Liver (tissue), 8 donors: ENCODE measurements at regions not wholly inside any gene's neighbourhood (a gene's known extent, or its start where the extent isn't known, plus 50 kb on each side); places are given as distances from the start of the nearest gene placed in this dataset.

Source experiments
- DNase-seq: peaks from one replicate; pipeline ENCODE4 v3.0.0-alpha.2; 2017; ENCODE audit warnings: low spot score
- H3K27ac ChIP-seq, 2 donors: one replicate each; pipeline ENCODE4 v1.7.0; 2013; ENCODE audit warnings: inconsistent platforms in 2 of 2, low read length in 2 of 2, control low read depth in 1 of 2, low read depth in 1 of 2, mild to moderate bottlenecking in 1 of 2
- H3K27me3 ChIP-seq, 4 donors: one replicate each; pipeline versions ENCODE4 v1.6.1 to v1.7.0; 2013; ENCODE audit warnings: low read length in 3 of 4, inconsistent platforms in 1 of 4, mild to moderate bottlenecking in 1 of 4, moderate library complexity in 1 of 4; ENCODE audit not compliant: control insufficient read depth in 4 of 4, insufficient read depth in 4 of 4
- H3K36me3 ChIP-seq, 4 donors: one replicate each; pipeline versions ENCODE4 v1.6.1 to v1.7.0; 2013; ENCODE audit warnings: low read length in 3 of 4, mild to moderate bottlenecking in 3 of 4, low read depth in 1 of 4, moderate library complexity in 1 of 4; ENCODE audit not compliant: control insufficient read depth in 4 of 4, insufficient read depth in 3 of 4
- H3K4me1 ChIP-seq, 4 donors: one replicate each; pipeline versions ENCODE4 v1.6.1 to v1.7.0; 2013; ENCODE audit warnings: low read length in 3 of 4, mild to moderate bottlenecking in 3 of 4, moderate library complexity in 1 of 4; ENCODE audit not compliant: control insufficient read depth in 4 of 4, insufficient read depth in 4 of 4
- H3K4me3 ChIP-seq, 3 donors: one replicate each; pipeline versions ENCODE4 v1.6.1 to v1.7.0; 2013; ENCODE audit warnings: low read length in 3 of 3, control low read depth in 1 of 3, low read depth in 1 of 3, mild to moderate bottlenecking in 1 of 3
- H3K9ac ChIP-seq, 2 donors: one replicate each; pipeline ENCODE4 v1.7.0; 2013; ENCODE audit warnings: low read length in 2 of 2, mild to moderate bottlenecking in 2 of 2, moderate library complexity in 2 of 2, control low read depth in 1 of 2, low read depth in 1 of 2
- H3K9me3 ChIP-seq, 4 donors: one replicate each; pipeline versions ENCODE4 v1.6.1 to v1.7.0; 2013; ENCODE audit warnings: low read length in 3 of 4; ENCODE audit not compliant: control insufficient read depth in 4 of 4
- ATF3 ChIP-seq: IDR thresholded peaks from 2 replicates; pipeline ENCODE4 v1.6.1; 2016; ENCODE audit warnings: antibody characterized with exemption
- CTCF ChIP-seq: fragments of 150-350 bp; IDR thresholded peaks from 2 replicates; pipeline ENCODE4 v1.5.1; 2017; ENCODE audit warnings: improper control_type of control experiment, low read depth, low read length; ENCODE audit not compliant: missing input control
- EGR1 ChIP-seq, 2 donors: IDR thresholded peaks; 2 replicates each; pipeline ENCODE4 v1.6.1; 2016 to 2018; ENCODE audit warnings: antibody characterized with exemption in 2 of 2, low read depth in 2 of 2
- FOXA1 ChIP-seq: IDR thresholded peaks from 2 replicates; pipeline ENCODE4 v1.6.1; 2016; ENCODE audit warnings: antibody characterized with exemption
- FOXA2 ChIP-seq: IDR thresholded peaks from 2 replicates; pipeline ENCODE4 v1.6.1; 2016; ENCODE audit warnings: antibody characterized with exemption
- GABPA ChIP-seq, 2 donors: IDR thresholded peaks in 1 of 2; conservative IDR thresholded peaks in 1 of 2; 2 replicates each; pipeline ENCODE4 v1.6.1; 2016; ENCODE audit warnings: antibody characterized with exemption in 2 of 2, mild to moderate bottlenecking in 1 of 2, moderate library complexity in 1 of 2
- HNF4A ChIP-seq, 2 donors: conservative IDR thresholded peaks; 2 replicates each; pipeline ENCODE4 v1.6.1; 2016; ENCODE audit warnings: antibody characterized with exemption in 2 of 2, mild to moderate bottlenecking in 2 of 2
- HNF4G ChIP-seq: IDR thresholded peaks from 2 replicates; pipeline ENCODE4 v1.6.1; 2016; ENCODE audit warnings: antibody characterized with exemption
- JUND ChIP-seq, 2 donors: IDR thresholded peaks; 2 replicates each; pipeline ENCODE4 v1.6.1; 2016; ENCODE audit warnings: antibody characterized with exemption in 2 of 2
- MAX ChIP-seq: IDR thresholded peaks from 2 replicates; pipeline ENCODE4 v1.6.1; 2016; ENCODE audit warnings: antibody characterized with exemption
- NR2F2 ChIP-seq: IDR thresholded peaks from 2 replicates; pipeline ENCODE4 v1.6.1; 2016; ENCODE audit warnings: antibody characterized with exemption
- RAD21 ChIP-seq, 2 donors: IDR thresholded peaks; 2 replicates each; pipeline ENCODE4 v1.6.1; 2016; ENCODE audit warnings: antibody characterized with exemption in 2 of 2, mild to moderate bottlenecking in 2 of 2
- REST ChIP-seq: IDR thresholded peaks from 2 replicates; pipeline ENCODE4 v1.6.1; 2016; ENCODE audit warnings: antibody characterized with exemption, mild to moderate bottlenecking
- RXRA ChIP-seq, 2 donors: IDR thresholded peaks; 2 replicates each; pipeline ENCODE4 v1.6.1; 2017 to 2018; ENCODE audit warnings: antibody characterized with exemption in 2 of 2, mild to moderate bottlenecking in 1 of 2
- SP1 ChIP-seq: IDR thresholded peaks from 2 replicates; pipeline ENCODE4 v1.6.1; 2018; ENCODE audit warnings: antibody characterized with exemption, mild to moderate bottlenecking
- TAF1 ChIP-seq: conservative IDR thresholded peaks from 2 replicates; pipeline ENCODE4 v1.6.1; 2016; ENCODE audit warnings: antibody characterized with exemption, mild to moderate bottlenecking
- YY1 ChIP-seq: IDR thresholded peaks from 2 replicates; pipeline ENCODE4 v1.6.1; 2016; ENCODE audit warnings: antibody characterized with exemption, mild to moderate bottlenecking
- ZBTB33 ChIP-seq: IDR thresholded peaks from 2 replicates; pipeline ENCODE4 v1.6.1; 2016; ENCODE audit warnings: antibody characterized with exemption
- WGBS: extraction: QIAGEN DNeasy Blood & Tissue Kit; methylation state at CpG from one replicate; pipeline ENCODE4 v1.1.7; 2013; 5-methylcytosine and 5-hydroxymethylcytosine counted together
- donor health status: healthy.
- donor health status: healthy.
- donor health status: healthy.
- donor health status: healthy.
- donor health status: healthy.

- H3K4me1 ChIP-seq, result peaks cover 9 to 38% (median 30%) of the 10 kb centered on the region in 4 donors
- peak overlapping the region; percentile 11 to 52 (median 20) for H3K4me3 ChIP-seq
- no peaks in the 10 kb centered on the region for H3K27me3 ChIP-seq
- no peak overlapping the region for H3K27ac ChIP-seq
- TF ChIP-seq EGR1 (IDR thresholded peaks at IDR 0.05; ENCODE audit: low read depth in 2 of 2) (no peak), ATF3 (no peak), SP1 (no peak), REST (peak; percentile 99), CTCF (no peak), NR2F2 (no peak), RXRA (IDR thresholded peaks at IDR 0.05) (peak in 1 of 2 donors; percentile 22), GABPA (IDR thresholded peaks at IDR 0.05 in 1 of 2, conservative IDR thresholded peaks at IDR 0.05 in 1 of 2) (no peak), ZBTB33 (no peak), FOXA2 (no peak), RAD21 (IDR thresholded peaks at IDR 0.05) (peak in 1 of 2 donors; percentile 6), TAF1 (no peak), FOXA1 (no peak), YY1 (no peak), HNF4A (conservative IDR thresholded peaks at IDR 0.05) (peak in 1 of 2 donors; percentile 28), HNF4G (no peak), JUND (IDR thresholded peaks at IDR 0.05) (no peak), MAX (no peak)
- DNase-seq, result peak; percentile 37
- no peak overlapping the region for H3K9ac ChIP-seq
- WGBS, result 9% methylated on average over 44 of the region's 44 CpGs
- H3K9me3 ChIP-seq, result no peaks in the 10 kb centered on the region
- no peaks in the 10 kb centered on the region for H3K36me3 ChIP-seq
Measured at GRCh38 chr11:19344661-19345518, 104.1 kb upstream of the E2F8 start.
